ENCODE measurements at regions not wholly inside any gene's neighbourhood (a gene's known extent, or its start where the extent isn't known, plus 50 kb on each side); places are given as distances from the start of the nearest gene placed in this dataset.

- no peak for DNase-seq
- H3K27ac Mint-ChIP-seq (ENCODE audit: unreplicated experiment) = no peak overlapping the region
- TF ChIP-seq CTCF (IDR thresholded peaks at IDR 0.05; ENCODE audit: partially characterized antibody, unreplicated experiment) = no peak
- H3K4me3 Mint-ChIP-seq (ENCODE audit: unreplicated experiment) = no peak overlapping the region
- no peaks in the 10 kb centered on the region for H3K9me3 Mint-ChIP-seq (ENCODE audit: unreplicated experiment)
- H3K27me3 Mint-ChIP-seq (ENCODE audit: unreplicated experiment) = peaks cover 4% of the 10 kb centered on the region
- peaks cover 11% of the 10 kb centered on the region for H3K36me3 Mint-ChIP-seq (ENCODE audit: unreplicated experiment)
- H3K4me1 Mint-ChIP-seq (ENCODE audit: low read depth, unreplicated experiment) = no peaks in the 10 kb centered on the region
Observed at GRCh38 chr20:7497985-7498384, 442.3 kb downstream of the HAO1 start.

- Mint-ChIP-seq H3K27me3 (ENCODE audit: unreplicated experiment) (no peaks in the 10 kb centered on the region), H3K4me3 (ENCODE audit: unreplicated experiment) (no peak overlapping the region), H3K36me3 (ENCODE audit: unreplicated experiment) (peaks cover 4% of the 10 kb centered on the region), H3K9me3 (ENCODE audit: unreplicated experiment) (no peaks in the 10 kb centered on the region), H3K4me1 (ENCODE audit: low read depth, unreplicated experiment) (no peaks in the 10 kb centered on the region), H3K27ac (ENCODE audit: unreplicated experiment) (no peak overlapping the region)
- no peak for DNase-seq
- TF ChIP-seq CTCF (IDR thresholded peaks at IDR 0.05; ENCODE audit: partially characterized antibody, unreplicated experiment) = no peak
Observed at GRCh38 chr20:7499201-7499600, 441.1 kb downstream of the HAO1 start.

- H3K27me3 Mint-ChIP-seq (ENCODE audit: unreplicated experiment) = no peaks in the 10 kb centered on the region
- TF ChIP-seq CTCF (IDR thresholded peaks at IDR 0.05; ENCODE audit: partially characterized antibody, unreplicated experiment) = no peak
- H3K36me3 Mint-ChIP-seq (ENCODE audit: unreplicated experiment) = no peaks in the 10 kb centered on the region
- no peak overlapping the region for H3K4me3 Mint-ChIP-seq (ENCODE audit: unreplicated experiment)
- H3K27ac Mint-ChIP-seq (ENCODE audit: unreplicated experiment) = no peak overlapping the region
- no peak for DNase-seq
- H3K9me3 Mint-ChIP-seq (ENCODE audit: unreplicated experiment) = no peaks in the 10 kb centered on the region
- H3K4me1 Mint-ChIP-seq (ENCODE audit: low read depth, unreplicated experiment) = no peaks in the 10 kb centered on the region
Observed at GRCh38 chr20:7500231-7500663, 440.0 kb downstream of the HAO1 start.

DNA sequence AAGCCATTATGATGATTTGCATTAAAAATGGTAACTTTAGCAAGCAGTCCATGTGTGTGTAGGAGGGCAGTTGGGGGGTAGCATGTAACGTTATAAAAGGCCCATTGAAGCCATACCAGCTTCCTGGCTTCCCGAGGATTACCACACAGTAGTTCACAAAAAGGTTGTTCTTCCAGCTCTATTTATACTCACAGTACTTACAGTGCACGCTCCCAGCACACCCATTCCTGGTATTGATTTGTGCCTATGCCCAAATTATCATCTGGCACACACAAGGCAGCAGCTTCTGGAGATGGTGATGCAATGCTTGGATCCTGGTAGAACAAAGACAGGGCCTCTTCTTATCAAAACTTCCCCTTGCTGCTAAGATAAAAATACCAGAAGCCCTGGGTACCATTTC lies 436.8 kb downstream of the HAO1 start:
- H3K4me1 Mint-ChIP-seq (ENCODE audit: low read depth, unreplicated experiment) = no peaks in the 10 kb centered on the region
- no peaks in the 10 kb centered on the region for H3K36me3 Mint-ChIP-seq (ENCODE audit: unreplicated experiment)
- H3K4me3 Mint-ChIP-seq (ENCODE audit: unreplicated experiment) = no peak overlapping the region
- H3K27me3 Mint-ChIP-seq (ENCODE audit: unreplicated experiment) = no peaks in the 10 kb centered on the region
- H3K27ac Mint-ChIP-seq (ENCODE audit: unreplicated experiment) = no peak overlapping the region
- H3K9me3 Mint-ChIP-seq (ENCODE audit: unreplicated experiment) = no peaks in the 10 kb centered on the region
- TF ChIP-seq CTCF (IDR thresholded peaks at IDR 0.05; ENCODE audit: partially characterized antibody, unreplicated experiment) = no peak
- no peak for DNase-seq

GRCh38 chr20:7505152-7505834 lies 435.0 kb downstream of the HAO1 start:
- Mint-ChIP-seq H3K4me1 (ENCODE audit: low read depth, unreplicated experiment) (no peaks in the 10 kb centered on the region), H3K36me3 (ENCODE audit: unreplicated experiment) (no peaks in the 10 kb centered on the region), H3K9me3 (ENCODE audit: unreplicated experiment) (no peaks in the 10 kb centered on the region), H3K27ac (ENCODE audit: unreplicated experiment) (no peak overlapping the region), H3K27me3 (ENCODE audit: unreplicated experiment) (no peaks in the 10 kb centered on the region), H3K4me3 (ENCODE audit: unreplicated experiment) (no peak overlapping the region)
- no peak for DNase-seq
- no peak for TF ChIP-seq CTCF (IDR thresholded peaks at IDR 0.05; ENCODE audit: partially characterized antibody, unreplicated experiment)
